ENCODE measurements at regions not wholly inside any gene's neighbourhood (a gene's known extent, or its start where the extent isn't known, plus 50 kb on each side); places are given as distances from the start of the nearest gene placed in this dataset.

- DNase-seq, result no peak
Measured at GRCh38 chr3:96169111-96169766, 645.2 kb upstream of the EPHA6 start.

GRCh38 chr3:96172917-96173316 is 641.5 kb upstream of the EPHA6 start:
- DNase-seq, result no peak

GRCh38 chr3:96175500-96175899 is 638.9 kb upstream of the EPHA6 start:
- DNase-seq, result no peak

DNA sequence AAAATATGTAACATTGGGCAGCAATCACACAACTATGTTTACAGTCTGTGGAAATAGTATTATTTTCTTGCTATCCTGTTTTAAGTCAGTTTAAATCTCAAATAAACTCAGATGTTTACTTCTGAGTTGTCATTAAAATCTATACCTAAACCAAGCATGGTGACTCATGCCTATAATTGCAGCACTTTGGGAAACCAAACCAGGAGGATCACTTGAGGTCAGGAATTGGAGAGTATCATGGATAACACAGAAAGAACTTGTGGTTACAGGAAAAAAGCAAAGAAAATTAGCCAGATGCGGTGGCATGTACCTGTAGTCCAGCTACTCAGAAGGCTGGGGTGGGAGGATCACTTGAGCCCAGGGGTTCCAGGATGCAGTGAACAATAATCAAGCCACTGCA is 631.6 kb upstream of the EPHA6 start:
- DNase-seq, result no peak

DNA sequence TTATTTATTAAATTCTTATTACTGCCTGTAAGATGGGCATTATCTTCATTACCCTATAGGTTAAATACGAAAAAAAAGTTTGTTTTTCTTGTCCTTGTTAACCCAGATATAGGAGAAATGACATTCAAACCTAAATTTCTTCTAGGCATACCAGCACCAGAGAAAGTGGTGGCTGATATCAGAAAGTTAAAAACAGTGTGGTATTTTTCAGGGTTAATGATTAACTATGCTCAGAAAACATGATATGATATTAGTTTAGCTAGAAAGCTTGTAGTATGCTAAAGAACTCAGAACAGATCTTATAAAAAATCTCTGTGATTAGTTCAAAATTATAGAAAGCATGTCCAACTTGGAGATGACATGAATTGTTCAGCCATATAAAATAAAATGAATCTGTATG is 630.5 kb upstream of the EPHA6 start:
- DNase-seq, result no peak

GRCh38 chr3:96190024-96190616 is 624.3 kb upstream of the EPHA6 start:
- DNase-seq, result no peak

DNA sequence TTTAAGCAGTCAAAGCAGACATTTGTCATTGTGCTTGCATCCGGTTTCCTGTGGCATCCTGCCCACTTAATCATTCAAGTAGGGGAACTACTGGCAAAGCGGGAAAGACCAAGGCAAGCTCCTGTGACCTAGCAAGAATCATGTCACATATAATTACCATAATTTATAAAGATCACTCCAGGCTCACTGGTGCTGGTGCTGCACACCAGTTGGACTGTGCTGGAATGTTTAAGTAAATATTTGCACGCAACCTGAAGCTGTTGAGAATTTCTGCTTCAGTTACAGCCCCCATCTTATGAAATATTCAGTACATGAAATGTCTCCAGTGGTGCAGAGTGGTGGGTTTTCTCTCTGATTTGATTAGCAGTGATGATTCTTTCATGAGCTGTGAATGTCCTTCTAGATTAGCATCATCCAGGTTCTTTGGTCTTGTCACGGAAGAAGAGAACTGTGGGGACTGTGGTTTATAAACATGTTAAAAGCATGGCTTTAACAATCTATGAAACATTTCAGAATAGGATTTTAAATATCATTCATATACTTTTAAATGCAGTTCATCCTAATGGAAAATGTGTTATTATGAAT is 621.3 kb upstream of the EPHA6 start:
- no peak for DNase-seq

DNA sequence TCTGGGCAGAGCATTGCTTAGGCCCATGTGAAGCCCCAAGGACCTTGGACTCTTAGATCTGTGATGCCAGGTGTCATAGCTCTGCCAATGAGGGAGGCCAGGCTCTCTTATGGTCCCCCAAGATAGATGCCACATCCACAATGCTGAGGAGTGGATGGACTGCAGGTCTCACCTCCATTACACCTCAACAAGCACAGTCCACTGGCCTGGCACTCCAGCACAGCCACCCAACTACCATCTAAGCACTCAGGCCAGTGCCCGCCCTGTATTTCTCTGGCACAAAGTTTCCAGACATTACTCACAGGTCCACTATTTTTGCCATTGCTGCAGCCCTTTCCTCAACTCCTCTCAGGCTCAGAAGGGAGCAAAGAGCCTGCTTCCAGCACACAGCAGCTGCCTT is 613.5 kb upstream of the EPHA6 start:
- DNase-seq, result no peak

DNA sequence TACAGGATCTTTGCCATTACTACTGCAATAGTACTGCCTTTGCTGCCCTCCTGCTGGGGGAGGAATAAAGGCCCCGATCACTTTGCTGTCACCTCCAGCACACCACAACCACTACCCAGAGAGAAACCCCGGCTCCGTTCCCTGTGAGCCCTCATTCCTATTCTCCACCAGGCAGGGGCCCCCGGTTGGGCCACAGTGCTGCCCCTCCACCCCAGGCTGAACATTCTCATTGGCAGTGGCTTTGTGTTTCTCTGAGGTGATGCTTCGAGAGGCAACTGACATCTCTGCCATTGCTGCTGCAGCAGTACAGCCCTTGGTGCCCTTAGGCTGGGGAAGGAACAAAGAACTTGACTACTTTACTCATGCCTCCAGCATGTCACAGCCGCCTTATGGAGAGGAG is 612.9 kb upstream of the EPHA6 start:
- no peak for DNase-seq

GRCh38 chr3:96202181-96202580 is 612.2 kb upstream of the EPHA6 start:
- DNase-seq, result no peak

DNA sequence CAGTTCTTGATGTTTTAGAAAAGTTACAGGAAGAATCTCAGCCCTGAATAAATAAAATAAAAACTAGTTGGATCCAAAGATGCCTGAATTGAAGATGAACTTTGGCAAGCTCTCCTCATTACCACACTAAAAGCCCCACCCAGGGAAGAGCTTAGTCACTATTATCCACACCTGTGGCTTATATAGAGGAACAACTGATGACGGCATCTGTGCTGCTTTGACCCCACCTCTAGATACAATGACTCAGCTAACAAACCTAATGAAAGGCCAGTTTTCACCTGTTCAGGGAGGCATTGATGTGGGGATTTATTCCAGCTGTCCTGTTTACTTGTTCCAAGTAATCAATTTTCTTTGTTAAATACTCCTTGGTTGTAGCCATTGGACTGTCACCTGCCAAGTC is 604.7 kb upstream of the EPHA6 start:
- DNase-seq, result no peak

GRCh38 chr3:96213393-96213792 is 601.0 kb upstream of the EPHA6 start:
- peak; percentile 8 for DNase-seq

DNA sequence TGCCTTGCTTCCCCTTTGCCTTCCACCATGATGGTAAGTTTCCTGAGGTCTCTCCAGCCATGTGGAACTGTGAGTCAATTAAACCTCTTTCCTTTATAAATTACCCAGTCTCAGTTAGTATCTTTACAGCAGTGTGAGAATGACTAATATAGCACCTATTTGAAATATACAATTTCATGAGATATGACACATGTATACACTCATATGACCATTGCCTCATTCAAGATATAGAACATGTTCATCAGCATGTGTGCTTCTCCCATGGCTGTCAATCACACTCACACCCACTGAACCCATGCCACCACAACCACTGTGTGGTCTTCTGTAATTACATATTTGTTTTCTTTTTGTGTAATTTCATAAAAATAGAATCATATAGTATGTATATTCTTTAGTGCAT is 599.5 kb upstream of the EPHA6 start:
- DNase-seq, result no peak

DNA sequence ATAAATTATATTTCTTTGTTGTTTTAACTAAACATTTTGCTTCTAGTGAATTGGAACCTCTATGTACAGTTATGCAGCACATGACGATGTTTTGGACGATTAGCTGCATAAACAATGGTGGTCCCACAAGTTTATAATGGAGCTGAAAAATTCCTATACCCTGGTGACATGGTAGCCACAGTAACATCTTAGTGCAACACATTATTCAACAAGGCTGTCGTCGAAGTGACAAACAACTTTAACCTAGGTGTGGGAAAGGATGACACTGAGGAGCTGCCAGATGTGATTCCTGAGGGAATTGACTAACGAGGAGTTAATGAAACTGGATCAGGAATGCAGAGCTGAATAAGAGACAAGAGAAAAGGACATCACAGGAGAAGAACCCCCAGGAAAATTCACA is 588.9 kb upstream of the EPHA6 start:
- no peak for DNase-seq

- DNase-seq, result no peak
Measured at GRCh38 chr3:96233679-96234078, 580.7 kb upstream of the EPHA6 start.

GRCh38 chr3:96236522-96236921 is 577.9 kb upstream of the EPHA6 start:
- DNase-seq, result peak; percentile 77

DNA sequence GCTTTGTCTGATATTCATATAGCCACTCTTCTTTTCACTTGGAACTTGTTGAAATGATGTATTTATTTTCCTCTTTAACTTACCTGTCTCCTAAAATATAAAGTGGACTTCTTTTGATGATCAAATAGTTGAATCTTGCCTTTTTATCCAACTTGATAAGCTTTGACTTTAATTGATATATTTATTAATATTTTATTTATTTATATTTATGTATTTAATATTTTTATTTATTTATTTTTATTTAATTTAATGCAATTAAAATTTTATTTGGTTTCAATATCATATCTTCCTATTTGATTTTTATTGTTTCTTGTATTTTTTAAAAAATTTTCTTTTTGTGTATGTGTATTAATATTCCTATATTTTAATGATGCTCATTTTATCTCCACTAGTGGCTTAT is 555.1 kb upstream of the EPHA6 start:
- DNase-seq, result no peak

GRCh38 chr3:96264701-96265100 is 549.7 kb upstream of the EPHA6 start:
- no peak for DNase-seq

DNA sequence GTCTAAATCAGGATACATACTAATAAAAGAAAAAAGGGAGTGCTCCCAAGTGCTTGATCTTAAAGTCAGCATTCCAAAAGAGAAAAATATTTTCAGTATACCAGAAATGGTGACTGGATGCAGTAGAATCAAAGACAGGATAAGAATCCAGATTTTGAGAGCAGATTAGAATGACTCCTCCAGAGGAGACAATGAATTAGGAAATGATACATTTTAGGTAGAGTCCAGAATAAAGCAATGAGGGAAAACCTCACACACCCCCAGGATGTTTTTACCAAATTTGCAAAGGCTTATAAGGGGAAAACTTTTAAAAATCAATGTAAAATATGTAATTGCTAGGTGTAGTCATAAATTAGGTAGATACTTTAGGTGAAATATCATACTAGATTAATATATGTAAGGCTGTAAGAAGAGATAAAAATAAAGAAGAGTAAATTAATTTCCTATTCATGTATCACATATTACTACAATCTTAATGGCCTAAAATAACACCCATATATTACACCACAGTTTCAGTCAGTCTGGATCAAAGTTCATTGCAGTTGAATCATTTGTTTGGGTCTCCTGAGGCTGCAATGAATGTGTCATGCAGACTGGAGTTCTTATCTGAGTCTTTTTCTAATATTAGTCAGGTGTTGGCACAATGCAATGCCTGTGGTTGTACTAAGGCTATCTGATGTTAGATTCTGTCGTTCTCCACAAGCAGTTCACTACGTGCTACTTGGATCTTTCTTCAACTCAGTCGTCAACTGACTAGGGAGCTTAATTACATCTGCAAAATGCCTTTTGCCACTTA is 547.8 kb upstream of the EPHA6 start:
- no peak for DNase-seq

GRCh38 chr3:96267577-96267976 is 546.8 kb upstream of the EPHA6 start:
- DNase-seq, result peak; percentile 59

DNA sequence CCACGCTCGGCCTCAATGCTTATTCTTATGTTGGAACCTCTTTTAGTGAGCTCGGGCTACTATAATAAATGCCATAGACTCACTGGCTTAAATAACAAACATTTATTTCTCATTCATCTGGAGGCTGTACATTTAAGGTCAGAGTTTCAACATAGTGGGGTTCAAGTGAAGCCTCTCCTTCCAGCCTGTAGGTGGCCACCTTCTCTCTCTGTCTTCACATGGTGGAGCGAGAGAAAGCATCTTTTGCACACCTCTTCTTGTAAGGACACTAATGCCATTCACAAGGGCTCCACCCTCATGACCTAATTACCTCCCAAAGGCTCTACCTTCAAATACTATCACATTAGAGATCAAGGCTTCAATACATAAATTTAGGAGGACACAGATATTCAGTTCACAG is 520.3 kb upstream of the EPHA6 start:
- no peak for DNase-seq

GRCh38 chr3:96300743-96301142 is 513.7 kb upstream of the EPHA6 start:
- no peak for DNase-seq

GRCh38 chr3:96319166-96319565 is 495.2 kb upstream of the EPHA6 start:
- peak; percentile 94 for DNase-seq

DNA sequence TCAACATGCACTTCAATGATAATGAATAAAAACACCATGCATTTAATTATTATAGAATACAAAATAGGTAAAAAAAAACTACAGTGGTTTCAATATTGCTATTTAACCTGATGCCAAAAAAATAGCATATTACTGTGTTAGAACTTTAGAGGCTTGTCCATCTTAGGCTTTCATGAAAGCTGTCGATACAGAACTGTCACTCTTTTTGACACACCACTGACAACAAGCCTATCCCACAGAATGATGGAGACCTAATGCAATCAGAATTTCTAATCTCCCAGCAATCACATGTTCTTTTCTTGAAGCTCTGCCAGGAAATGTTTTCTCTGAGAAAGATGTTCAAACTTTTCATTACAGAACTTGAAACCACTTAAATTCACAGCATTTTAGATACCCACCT is 490.3 kb upstream of the EPHA6 start:
- DNase-seq, result peak; percentile 3

Measured in OCI-M1 (cell line).